ENCODE measurements at regions not wholly inside any gene's neighbourhood (a gene's known extent, or its start where the extent isn't known, plus 50 kb on each side); places are given as distances from the start of the nearest gene placed in this dataset.

- Histone ChIP-seq H3K4me3 (ENCODE audit: low read length) (no peak overlapping the region), H3K9ac (ENCODE audit: low read length) (no peak overlapping the region), H3K27me3 (ENCODE audit: control insufficient read depth, insufficient read depth, low read length) (no peaks in the 10 kb centered on the region), H3K27ac (ENCODE audit: low read depth, low read length) (no peak overlapping the region), H3K36me3 (ENCODE audit: control insufficient read depth, insufficient read depth, low read length) (no peaks in the 10 kb centered on the region), H3K4me1 (ENCODE audit: control insufficient read depth, insufficient read depth, low read length) (no peaks in the 10 kb centered on the region)
These were observed 974.8 kb upstream of the POU3F3 start for GRCh38 chr2:103879101-103879500.

GRCh38 chr2:103880081-103880834 lies 973.7 kb upstream of the POU3F3 start:
- Histone ChIP-seq H3K27me3 (ENCODE audit: control insufficient read depth, insufficient read depth, low read length) (no peaks in the 10 kb centered on the region), H3K27ac (ENCODE audit: low read depth, low read length) (no peak overlapping the region), H3K4me1 (ENCODE audit: control insufficient read depth, insufficient read depth, low read length) (no peaks in the 10 kb centered on the region), H3K4me3 (ENCODE audit: low read length) (no peak overlapping the region), H3K9ac (ENCODE audit: low read length) (no peak overlapping the region), H3K36me3 (ENCODE audit: control insufficient read depth, insufficient read depth, low read length) (no peaks in the 10 kb centered on the region)

GRCh38 chr2:103887625-103888024 lies 966.3 kb upstream of the POU3F3 start:
- H3K9ac ChIP-seq (ENCODE audit: low read length), result no peak overlapping the region
- H3K27ac ChIP-seq (ENCODE audit: low read depth, low read length), result no peak overlapping the region
- H3K4me1 ChIP-seq (ENCODE audit: control insufficient read depth, insufficient read depth, low read length), result no peaks in the 10 kb centered on the region

GRCh38 chr2:103896182-103896581 lies 957.7 kb upstream of the POU3F3 start:
- Histone ChIP-seq H3K36me3 (ENCODE audit: control insufficient read depth, insufficient read depth, low read length) (no peaks in the 10 kb centered on the region), H3K4me3 (ENCODE audit: low read length) (no peak overlapping the region), H3K27ac (ENCODE audit: low read depth, low read length) (no peak overlapping the region), H3K4me1 (ENCODE audit: control insufficient read depth, insufficient read depth, low read length) (no peaks in the 10 kb centered on the region), H3K9ac (ENCODE audit: low read length) (no peak overlapping the region), H3K27me3 (ENCODE audit: control insufficient read depth, insufficient read depth, low read length) (no peaks in the 10 kb centered on the region)

More at GRCh38 chr2:103887625-103888024, 966.3 kb upstream of the POU3F3 start:
- no peaks in the 10 kb centered on the region for H3K36me3 ChIP-seq (ENCODE audit: control insufficient read depth, insufficient read depth, low read length)
- no peak overlapping the region for H3K4me3 ChIP-seq (ENCODE audit: low read length)
- H3K27me3 ChIP-seq (ENCODE audit: control insufficient read depth, insufficient read depth, low read length), result no peaks in the 10 kb centered on the region

GRCh38 chr2:103898561-103898960 lies 955.4 kb upstream of the POU3F3 start:
- H3K9ac ChIP-seq (ENCODE audit: low read length), result no peak overlapping the region
- H3K4me1 ChIP-seq (ENCODE audit: control insufficient read depth, insufficient read depth, low read length), result no peaks in the 10 kb centered on the region
- H3K27me3 ChIP-seq (ENCODE audit: control insufficient read depth, insufficient read depth, low read length), result no peaks in the 10 kb centered on the region
- no peak overlapping the region for H3K4me3 ChIP-seq (ENCODE audit: low read length)
- no peaks in the 10 kb centered on the region for H3K36me3 ChIP-seq (ENCODE audit: control insufficient read depth, insufficient read depth, low read length)
- H3K27ac ChIP-seq (ENCODE audit: low read depth, low read length), result no peak overlapping the region

- no peak overlapping the region for H3K4me3 ChIP-seq (ENCODE audit: low read length)
- no peak overlapping the region for H3K27ac ChIP-seq (ENCODE audit: low read depth, low read length)
- H3K4me1 ChIP-seq (ENCODE audit: control insufficient read depth, insufficient read depth, low read length), result no peaks in the 10 kb centered on the region
- no peaks in the 10 kb centered on the region for H3K36me3 ChIP-seq (ENCODE audit: control insufficient read depth, insufficient read depth, low read length)
- H3K27me3 ChIP-seq (ENCODE audit: control insufficient read depth, insufficient read depth, low read length), result no peaks in the 10 kb centered on the region
- H3K9ac ChIP-seq (ENCODE audit: low read length), result no peak overlapping the region
These were observed 951.6 kb upstream of the POU3F3 start for GRCh38 chr2:103902347-103902746.

- Histone ChIP-seq H3K36me3 (ENCODE audit: control insufficient read depth, insufficient read depth, low read length) (no peaks in the 10 kb centered on the region), H3K4me3 (ENCODE audit: low read length) (no peak overlapping the region), H3K27me3 (ENCODE audit: control insufficient read depth, insufficient read depth, low read length) (no peaks in the 10 kb centered on the region), H3K4me1 (ENCODE audit: control insufficient read depth, insufficient read depth, low read length) (no peaks in the 10 kb centered on the region), H3K27ac (ENCODE audit: low read depth, low read length) (no peak overlapping the region), H3K9ac (ENCODE audit: low read length) (no peak overlapping the region)
These were observed 932.8 kb upstream of the POU3F3 start for GRCh38 chr2:103921161-103921560.

- no peak overlapping the region for H3K9ac ChIP-seq (ENCODE audit: low read length)
- H3K4me3 ChIP-seq (ENCODE audit: low read length), result no peak overlapping the region
- H3K27ac ChIP-seq (ENCODE audit: low read depth, low read length), result no peak overlapping the region
- H3K36me3 ChIP-seq (ENCODE audit: control insufficient read depth, insufficient read depth, low read length), result no peaks in the 10 kb centered on the region
- H3K4me1 ChIP-seq (ENCODE audit: control insufficient read depth, insufficient read depth, low read length), result no peaks in the 10 kb centered on the region
- no peaks in the 10 kb centered on the region for H3K27me3 ChIP-seq (ENCODE audit: control insufficient read depth, insufficient read depth, low read length)
These were observed 911.7 kb upstream of the POU3F3 start for GRCh38 chr2:103942199-103942598.

GRCh38 chr2:103945083-103945482 lies 908.8 kb upstream of the POU3F3 start:
- no peaks in the 10 kb centered on the region for H3K36me3 ChIP-seq (ENCODE audit: control insufficient read depth, insufficient read depth, low read length)
- no peak overlapping the region for H3K27ac ChIP-seq (ENCODE audit: low read depth, low read length)
- H3K4me1 ChIP-seq (ENCODE audit: control insufficient read depth, insufficient read depth, low read length), result no peaks in the 10 kb centered on the region
- no peaks in the 10 kb centered on the region for H3K27me3 ChIP-seq (ENCODE audit: control insufficient read depth, insufficient read depth, low read length)
- H3K9ac ChIP-seq (ENCODE audit: low read length), result no peak overlapping the region
- H3K4me3 ChIP-seq (ENCODE audit: low read length), result no peak overlapping the region

GRCh38 chr2:103959174-103960128 lies 894.5 kb upstream of the POU3F3 start:
- H3K4me3 ChIP-seq (ENCODE audit: low read length), result no peak overlapping the region
- no peaks in the 10 kb centered on the region for H3K4me1 ChIP-seq (ENCODE audit: control insufficient read depth, insufficient read depth, low read length)
- H3K36me3 ChIP-seq (ENCODE audit: control insufficient read depth, insufficient read depth, low read length), result no peaks in the 10 kb centered on the region
- H3K27me3 ChIP-seq (ENCODE audit: control insufficient read depth, insufficient read depth, low read length), result no peaks in the 10 kb centered on the region
- H3K9ac ChIP-seq (ENCODE audit: low read length), result no peak overlapping the region
- H3K27ac ChIP-seq (ENCODE audit: low read depth, low read length), result no peak overlapping the region

- H3K4me3 ChIP-seq (ENCODE audit: low read length), result no peak overlapping the region
- no peak overlapping the region for H3K9ac ChIP-seq (ENCODE audit: low read length)
- H3K27ac ChIP-seq (ENCODE audit: low read depth, low read length), result no peak overlapping the region
- H3K36me3 ChIP-seq (ENCODE audit: control insufficient read depth, insufficient read depth, low read length), result no peaks in the 10 kb centered on the region
- H3K4me1 ChIP-seq (ENCODE audit: control insufficient read depth, insufficient read depth, low read length), result no peaks in the 10 kb centered on the region
- no peaks in the 10 kb centered on the region for H3K27me3 ChIP-seq (ENCODE audit: control insufficient read depth, insufficient read depth, low read length)
These were observed 893.8 kb upstream of the POU3F3 start for GRCh38 chr2:103960129-103960513.

- no peak overlapping the region for H3K9ac ChIP-seq (ENCODE audit: low read length)
- no peak overlapping the region for H3K4me3 ChIP-seq (ENCODE audit: low read length)
- H3K27ac ChIP-seq (ENCODE audit: low read depth, low read length), result no peak overlapping the region
- H3K36me3 ChIP-seq (ENCODE audit: control insufficient read depth, insufficient read depth, low read length), result no peaks in the 10 kb centered on the region
- no peaks in the 10 kb centered on the region for H3K4me1 ChIP-seq (ENCODE audit: control insufficient read depth, insufficient read depth, low read length)
- no peaks in the 10 kb centered on the region for H3K27me3 ChIP-seq (ENCODE audit: control insufficient read depth, insufficient read depth, low read length)
These were observed 893.0 kb upstream of the POU3F3 start for GRCh38 chr2:103960951-103961350.
